ENCODE measurements at regions not wholly inside any gene's neighbourhood (a gene's known extent, or its start where the extent isn't known, plus 50 kb on each side); places are given as distances from the start of the nearest gene placed in this dataset.

GRCh38 chr6:49142421-49143151 is 320.5 kb downstream of the MMUT start:
- TF ChIP-seq POLR2A (IDR thresholded peaks at IDR 0.05; ENCODE audit: extremely low read depth, insufficient read length) (no peak), CTCF (IDR thresholded peaks at IDR 0.05; ENCODE audit: low read depth, low read length) (no peak)

Measured in NB4 (cell line).